ENCODE measurements at regions not wholly inside any gene's neighbourhood (a gene's known extent, or its start where the extent isn't known, plus 50 kb on each side); places are given as distances from the start of the nearest gene placed in this dataset.
"Not testable (repeated sequence)": the region's sequence is repeated elsewhere in the genome, so short reads cannot be mapped to it uniquely, and the experiment has no call there.

GRCh38 chr14:81619816-81620215 is 86.2 kb upstream of the SEL1L start:
- no peaks in the 10 kb centered on the region for H3K4me1 ChIP-seq (ENCODE audit: control insufficient read depth in 2 of 3, insufficient read depth in 2 of 3, low read depth in 1 of 3, low read length in 3 of 3)
- H3K36me3 ChIP-seq (ENCODE audit: control insufficient read depth in 2 of 3, insufficient read depth in 3 of 3, low read length in 3 of 3), result no peaks in the 10 kb centered on the region
- intact Hi-C loops (cut with DNase I), result no loop called here
- no peak overlapping the region for H3K4me3 ChIP-seq (ENCODE audit: low read length in 3 of 3)
- no peaks in the 10 kb centered on the region for H3K9me3 ChIP-seq (ENCODE audit: control insufficient read depth in 2 of 3, insufficient read depth in 1 of 3, low read length in 3 of 3)
- no peak for DNase-seq
- H3K27ac ChIP-seq (ENCODE audit: low read depth in 2 of 2, low read length in 2 of 2), result no peak overlapping the region
- H3K9ac ChIP-seq (ENCODE audit: low read length in 3 of 3), result no peak overlapping the region
- no peak for FAIRE-seq
- TF ChIP-seq, protein P1, sequence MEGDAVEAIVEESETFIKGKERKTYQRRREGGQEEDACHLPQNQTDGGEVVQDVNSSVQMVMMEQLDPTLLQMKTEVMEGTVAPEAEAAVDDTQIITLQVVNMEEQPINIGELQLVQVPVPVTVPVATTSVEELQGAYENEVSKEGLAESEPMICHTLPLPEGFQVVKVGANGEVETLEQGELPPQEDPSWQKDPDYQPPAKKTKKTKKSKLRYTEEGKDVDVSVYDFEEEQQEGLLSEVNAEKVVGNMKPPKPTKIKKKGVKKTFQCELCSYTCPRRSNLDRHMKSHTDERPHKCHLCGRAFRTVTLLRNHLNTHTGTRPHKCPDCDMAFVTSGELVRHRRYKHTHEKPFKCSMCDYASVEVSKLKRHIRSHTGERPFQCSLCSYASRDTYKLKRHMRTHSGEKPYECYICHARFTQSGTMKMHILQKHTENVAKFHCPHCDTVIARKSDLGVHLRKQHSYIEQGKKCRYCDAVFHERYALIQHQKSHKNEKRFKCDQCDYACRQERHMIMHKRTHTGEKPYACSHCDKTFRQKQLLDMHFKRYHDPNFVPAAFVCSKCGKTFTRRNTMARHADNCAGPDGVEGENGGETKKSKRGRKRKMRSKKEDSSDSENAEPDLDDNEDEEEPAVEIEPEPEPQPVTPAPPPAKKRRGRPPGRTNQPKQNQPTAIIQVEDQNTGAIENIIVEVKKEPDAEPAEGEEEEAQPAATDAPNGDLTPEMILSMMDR (IDR thresholded peaks at IDR 0.05; ENCODE audit: borderline replicate concordance, extremely low read depth, insufficient read depth), result no peak
- H3K27me3 ChIP-seq (ENCODE audit: control insufficient read depth, insufficient read depth, low read length), result no peaks in the 10 kb centered on the region

DNA sequence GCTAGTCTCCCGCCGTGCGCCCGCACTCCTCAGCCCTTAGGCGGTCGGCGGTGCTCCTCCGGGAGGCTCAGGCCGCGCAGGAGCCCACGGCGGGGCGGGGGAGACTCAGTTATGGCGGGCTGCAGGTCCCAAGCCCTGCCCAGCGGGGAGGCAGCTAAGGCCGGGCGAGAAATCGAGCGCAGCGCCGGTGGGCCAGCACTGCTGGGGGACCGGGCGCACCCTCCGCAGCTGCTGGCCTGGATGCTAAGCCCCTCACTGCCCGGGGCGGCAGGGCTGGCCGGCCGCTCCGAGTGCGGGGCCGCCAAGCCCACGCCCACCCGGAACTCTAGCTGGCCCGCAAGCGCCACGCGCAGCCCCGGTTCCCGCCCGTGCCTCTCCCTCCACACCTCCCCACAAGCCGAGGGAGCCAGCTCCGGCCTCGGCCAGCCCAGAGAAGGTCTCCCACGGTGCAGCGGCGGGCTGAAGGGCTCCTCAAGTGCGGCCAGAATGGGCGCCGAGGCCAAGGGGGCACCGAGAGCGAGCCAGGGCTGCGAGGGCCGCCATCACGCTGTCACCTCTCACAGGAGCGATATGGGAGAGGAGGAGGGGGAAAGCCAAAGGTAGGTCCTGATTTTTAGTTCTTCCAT is 90.2 kb upstream of the SEL1L start:
- peak in 1 of 5 donors; percentile 75 for DNase-seq
- H3K9me3 ChIP-seq (ENCODE audit: control insufficient read depth in 2 of 3, insufficient read depth in 1 of 3, low read length in 3 of 3); H3K27me3 ChIP-seq (ENCODE audit: control insufficient read depth, insufficient read depth, low read length); H3K4me1 ChIP-seq (ENCODE audit: control insufficient read depth in 2 of 3, insufficient read depth in 2 of 3, low read depth in 1 of 3, low read length in 3 of 3); H3K36me3 ChIP-seq (ENCODE audit: control insufficient read depth in 2 of 3, insufficient read depth in 3 of 3, low read length in 3 of 3); H3K9ac ChIP-seq (ENCODE audit: low read length in 3 of 3); H3K27ac ChIP-seq (ENCODE audit: low read depth in 2 of 2, low read length in 2 of 2); FAIRE-seq; intact Hi-C loops (cut with DNase I); H3K4me3 ChIP-seq (ENCODE audit: low read length in 3 of 3): not testable (repeated sequence)

- H3K9ac ChIP-seq (ENCODE audit: low read length in 3 of 3), result no peak overlapping the region
- TF ChIP-seq, protein P1 (IDR thresholded peaks at IDR 0.05; ENCODE audit: borderline replicate concordance, extremely low read depth, insufficient read depth), result peak; percentile 8
- DNase-seq (peak in 2 of 5 donors; percentile 58 to 71), FAIRE-seq (peak; percentile 30)
- no peaks in the 10 kb centered on the region for H3K9me3 ChIP-seq (ENCODE audit: control insufficient read depth in 2 of 3, insufficient read depth in 1 of 3, low read length in 3 of 3)
- H3K36me3 ChIP-seq (ENCODE audit: control insufficient read depth in 2 of 3, insufficient read depth in 3 of 3, low read length in 3 of 3), result no peaks in the 10 kb centered on the region
- no peaks in the 10 kb centered on the region for H3K27me3 ChIP-seq (ENCODE audit: control insufficient read depth, insufficient read depth, low read length)
- H3K4me1 ChIP-seq (ENCODE audit: control insufficient read depth in 2 of 3, insufficient read depth in 2 of 3, low read depth in 1 of 3, low read length in 3 of 3), result no peaks in the 10 kb centered on the region
- intact Hi-C loops (cut with DNase I), result no loop called here
- no peak overlapping the region for H3K27ac ChIP-seq (ENCODE audit: low read depth in 2 of 2, low read length in 2 of 2)
- no peak overlapping the region for H3K4me3 ChIP-seq (ENCODE audit: low read length in 3 of 3)
Observed at GRCh38 chr14:81625343-81625742, 91.7 kb upstream of the SEL1L start.

DNA sequence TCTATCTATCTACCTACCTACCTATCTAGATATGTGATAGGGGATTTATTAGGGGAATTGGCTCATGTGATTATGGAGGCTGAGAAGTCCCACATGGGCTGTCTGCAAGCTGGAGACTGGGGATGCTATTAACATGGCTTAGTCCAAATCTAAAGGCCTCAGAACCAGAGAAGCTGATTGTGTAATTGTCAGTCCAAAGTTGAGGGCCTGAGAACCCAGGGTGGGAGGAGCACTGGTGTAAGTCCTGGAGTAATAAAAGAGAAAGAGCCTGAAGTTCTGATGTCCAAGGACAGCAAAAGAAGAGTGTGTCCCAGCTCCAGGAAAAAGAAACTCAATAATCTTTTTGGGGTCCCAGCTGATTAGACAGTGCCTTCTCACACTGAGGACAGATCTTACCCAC is 98.5 kb upstream of the SEL1L start:
- intact Hi-C loops (cut with DNase I), result no loop called here
- Histone ChIP-seq H3K9me3 (ENCODE audit: control insufficient read depth in 2 of 3, insufficient read depth in 1 of 3, low read length in 3 of 3) (no peaks in the 10 kb centered on the region), H3K27me3 (ENCODE audit: control insufficient read depth, insufficient read depth, low read length) (no peaks in the 10 kb centered on the region), H3K36me3 (ENCODE audit: control insufficient read depth in 2 of 3, insufficient read depth in 3 of 3, low read length in 3 of 3) (no peaks in the 10 kb centered on the region), H3K9ac (ENCODE audit: low read length in 3 of 3) (no peak overlapping the region), H3K4me3 (ENCODE audit: low read length in 3 of 3) (no peak overlapping the region), H3K27ac (ENCODE audit: low read depth in 2 of 2, low read length in 2 of 2) (no peak overlapping the region), H3K4me1 (ENCODE audit: control insufficient read depth in 2 of 3, insufficient read depth in 2 of 3, low read depth in 1 of 3, low read length in 3 of 3) (no peaks in the 10 kb centered on the region)
- TF ChIP-seq, protein P1 (IDR thresholded peaks at IDR 0.05; ENCODE audit: borderline replicate concordance, extremely low read depth, insufficient read depth), result no peak
- DNase-seq (no peak), FAIRE-seq (no peak)

Data from kidney (tissue), 13 donors.